Pancreas (tissue), 10 donors: ENCODE measurements at regions not wholly inside any gene's neighbourhood (a gene's known extent, or its start where the extent isn't known, plus 50 kb on each side); places are given as distances from the start of the nearest gene placed in this dataset.

Experiments
- ATAC-seq, 4 donors: fragments of 200-7000 bp; cut with Tn5 transposase; one replicate each; pipeline versions ENCODE4 v1.8.0 to v1.9.1; 2020; ENCODE audit warnings: mild to moderate bottlenecking in 4 of 4, moderate library complexity in 4 of 4
- DNase-seq, 6 donors: peaks; one replicate each; pipeline ENCODE4 v3.0.0-alpha.2; 2020
- FAIRE-seq: peaks from 2 replicates; lab custom pipeline; 2012; peaks lifted over from hg19 to GRCh38; lab: Jason Lieb, UNC
- H3K27ac ChIP-seq, 4 donors: fragments of 200-600 bp; sonication (generic); 1 replicate in 3 of 4; 2 replicates in 1 of 4; pipeline versions ENCODE4 v1.5.0 to v1.8.0; 2020
- H3K27me3 ChIP-seq, 4 donors: fragments of 200-600 bp; one replicate each; pipeline ENCODE4 v1.8.0; 2021
- H3K36me3 ChIP-seq, 3 donors: fragments of 200-600 bp; sonication (generic) in 1 of 3; one replicate each; pipeline versions ENCODE4 v1.5.0 to v1.8.0; 2020 to 2021
- H3K4me1 ChIP-seq, 3 donors: fragments of 200-600 bp; one replicate each; pipeline ENCODE4 v1.8.0; 2021
- H3K4me3 ChIP-seq, 4 donors: fragments of 200-600 bp; sonication (generic) in 2 of 4; one replicate each; pipeline versions ENCODE4 v1.5.0 to v1.8.0; 2020 to 2021
- H3K9me3 ChIP-seq, 4 donors: fragments of 200-600 bp; one replicate each; pipeline ENCODE4 v1.8.0; 2021
- CTCF ChIP-seq, 4 donors: fragments of 200-600 bp; sonication (generic) in 3 of 4; IDR thresholded peaks; one replicate each; pipeline versions ENCODE4 v1.5.0 to v1.8.0; 2021; ENCODE audit warnings: antibody characterized with exemption in 4 of 4
- WGBS, 2 donors: extraction: QIAGEN DNeasy Blood & Tissue Kit; methylation state at CpG; one replicate each; pipeline ENCODE4 v1.1.7; 2013; 5-methylcytosine and 5-hydroxymethylcytosine counted together
- intact Hi-C, 3 donors: fragments of 100-400 bp; cut with DNase I; formaldehyde crosslinking; loops; one replicate each; pipeline versions ENCODE4 v1.11.1 to v1.14.2; 2022
- donor health status: healthy with polysubstance abuse.
- donor health status: DM: no; HTN: no; CAD: no; lungs with moderate emphysema.
- donor health status: DM: no; HTN: no; CAD: no.
- donor health status: control.
- donor health status: control.
- donor health status: Bipolar disorder and iron deficiency.
- donor health status: DM: yes; HTN: yes; CAD: no.
- donor health status: DM: no; HTN: no; CAD: no.
- donor health status: DM: no; HTN: no; CAD: no.
- donor health status: DM: yes; HTN: yes; CAD: no.

- Histone ChIP-seq H3K4me3 (no peak overlapping the region), H3K9me3 (no peaks in the 10 kb centered on the region), H3K36me3 (no peaks in the 10 kb centered on the region), H3K27ac (no peak overlapping the region), H3K4me1 (no peaks in the 10 kb centered on the region), H3K27me3 (no peaks in the 10 kb centered on the region)
- no peak for FAIRE-seq
- TF ChIP-seq CTCF (IDR thresholded peaks at IDR 0.05), result no peak
- no peak for DNase-seq
- no peak for ATAC-seq
- intact Hi-C loops, result no loop called here
Measured at GRCh38 chr3:20760981-20761380, 575.0 kb upstream of the SGO1 start.

GRCh38 chr3:20752416-20752815 is 566.4 kb upstream of the SGO1 start:
- WGBS, 2 donors, result 66 to 73% methylated on average over 1 of the region's 1 CpG
- DNase-seq (no peak), FAIRE-seq (no peak), ATAC-seq (no peak)
- no peaks in the 10 kb centered on the region for H3K36me3 ChIP-seq
- no peaks in the 10 kb centered on the region for H3K27me3 ChIP-seq
- no peak overlapping the region for H3K27ac ChIP-seq
- no peaks in the 10 kb centered on the region for H3K9me3 ChIP-seq
- intact Hi-C loops, result no loop called here
- H3K4me3 ChIP-seq, result no peak overlapping the region
- H3K4me1 ChIP-seq, result no peaks in the 10 kb centered on the region
- no peak for TF ChIP-seq CTCF (IDR thresholded peaks at IDR 0.05)

- Histone ChIP-seq H3K9me3 (no peaks in the 10 kb centered on the region), H3K36me3 (no peaks in the 10 kb centered on the region), H3K27ac (no peak overlapping the region), H3K4me1 (no peaks in the 10 kb centered on the region), H3K4me3 (no peak overlapping the region), H3K27me3 (no peaks in the 10 kb centered on the region)
- DNase-seq (no peak), FAIRE-seq (no peak), ATAC-seq (no peak)
- WGBS, 2 donors, result 61 to 68% methylated on average over 4 of the region's 4 CpGs
- no peak for TF ChIP-seq CTCF (IDR thresholded peaks at IDR 0.05)
- intact Hi-C loops, result no loop called here
Measured at GRCh38 chr3:20751296-20751695, 565.3 kb upstream of the SGO1 start.

GRCh38 chr3:20747741-20748140 is 561.7 kb upstream of the SGO1 start:
- FAIRE-seq, result no peak
- 39 to 43% methylated on average over 1 of the region's 1 CpG for WGBS, 2 donors
- H3K9me3 ChIP-seq, result no peaks in the 10 kb centered on the region
- H3K36me3 ChIP-seq, result no peaks in the 10 kb centered on the region
- H3K27ac ChIP-seq, result no peak overlapping the region
- ATAC-seq, result no peak
- intact Hi-C loops, result no loop called here
- no peaks in the 10 kb centered on the region for H3K4me1 ChIP-seq
- no peak for DNase-seq
- no peak for TF ChIP-seq CTCF (IDR thresholded peaks at IDR 0.05)
- no peaks in the 10 kb centered on the region for H3K27me3 ChIP-seq
- H3K4me3 ChIP-seq, result no peak overlapping the region

GRCh38 chr3:20743553-20744321 is 557.7 kb upstream of the SGO1 start:
- no peak for ATAC-seq
- Histone ChIP-seq H3K4me3 (no peak overlapping the region), H3K9me3 (no peaks in the 10 kb centered on the region), H3K27ac (no peak overlapping the region), H3K27me3 (no peaks in the 10 kb centered on the region), H3K36me3 (no peaks in the 10 kb centered on the region), H3K4me1 (peaks cover 0 to 5% (median 0%) of the 10 kb centered on the region in 3 donors)
- FAIRE-seq, result no peak
- no peak for TF ChIP-seq CTCF (IDR thresholded peaks at IDR 0.05)
- intact Hi-C loops, result no loop called here
- DNase-seq, result no peak
- 52% methylated on average over 1 of the region's 1 CpG for WGBS, 2 donors
